Keratinocyte (primary cell): ENCODE measurements at regions not wholly inside any gene's neighbourhood (a gene's known extent, or its start where the extent isn't known, plus 50 kb on each side); places are given as distances from the start of the nearest gene placed in this dataset.

ENCODE experiments used
- EZH2 ChIP-seq: IDR thresholded peaks from one replicate; pipeline ENCODE4 v1.6.1; 2012; ENCODE audit warnings: inconsistent platforms, mild to moderate bottlenecking, low read length, moderate library complexity
- TF ChIP-seq, protein P1 (sequence below), 3 experiments: IDR thresholded peaks in 1 of 3; conservative IDR thresholded peaks in 1 of 3; optimal IDR thresholded peaks in 1 of 3; 2 replicates in 2 of 3; 3 replicates in 1 of 3; pipeline versions ENCODE3 to v1.5.1; 2011; ENCODE audit warnings: low read length in 3 of 3, mild to moderate bottlenecking in 3 of 3, moderate library complexity in 2 of 3, control low read depth in 1 of 3, inconsistent platforms in 1 of 3; ENCODE audit not compliant: insufficient read depth in 2 of 3; ENCODE audit errors: extremely low read depth in 1 of 3

DNA sequence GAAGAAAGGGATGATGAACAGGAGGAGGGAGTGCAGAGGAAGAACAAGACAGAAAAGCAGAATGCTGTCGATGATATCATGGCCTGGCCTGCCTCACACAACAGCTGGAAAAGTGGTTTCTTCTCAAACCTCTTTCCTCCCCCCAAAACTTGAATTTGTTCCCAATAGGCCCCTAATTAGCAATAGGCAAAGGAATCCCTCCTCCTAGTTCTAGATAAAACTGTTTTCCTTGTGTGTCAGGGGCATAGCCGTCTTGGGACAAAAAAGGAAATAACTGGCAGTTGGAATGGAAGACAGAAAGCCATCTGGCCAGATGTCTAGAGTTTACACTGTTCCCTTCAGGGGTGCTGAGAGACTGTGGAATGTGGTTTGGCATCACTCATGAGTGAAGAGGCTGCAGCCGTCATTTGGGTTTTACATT is 177.8 kb upstream of the C1QTNF7 start:
- TF ChIP-seq, protein P1, sequence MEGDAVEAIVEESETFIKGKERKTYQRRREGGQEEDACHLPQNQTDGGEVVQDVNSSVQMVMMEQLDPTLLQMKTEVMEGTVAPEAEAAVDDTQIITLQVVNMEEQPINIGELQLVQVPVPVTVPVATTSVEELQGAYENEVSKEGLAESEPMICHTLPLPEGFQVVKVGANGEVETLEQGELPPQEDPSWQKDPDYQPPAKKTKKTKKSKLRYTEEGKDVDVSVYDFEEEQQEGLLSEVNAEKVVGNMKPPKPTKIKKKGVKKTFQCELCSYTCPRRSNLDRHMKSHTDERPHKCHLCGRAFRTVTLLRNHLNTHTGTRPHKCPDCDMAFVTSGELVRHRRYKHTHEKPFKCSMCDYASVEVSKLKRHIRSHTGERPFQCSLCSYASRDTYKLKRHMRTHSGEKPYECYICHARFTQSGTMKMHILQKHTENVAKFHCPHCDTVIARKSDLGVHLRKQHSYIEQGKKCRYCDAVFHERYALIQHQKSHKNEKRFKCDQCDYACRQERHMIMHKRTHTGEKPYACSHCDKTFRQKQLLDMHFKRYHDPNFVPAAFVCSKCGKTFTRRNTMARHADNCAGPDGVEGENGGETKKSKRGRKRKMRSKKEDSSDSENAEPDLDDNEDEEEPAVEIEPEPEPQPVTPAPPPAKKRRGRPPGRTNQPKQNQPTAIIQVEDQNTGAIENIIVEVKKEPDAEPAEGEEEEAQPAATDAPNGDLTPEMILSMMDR (optimal IDR thresholded peaks at IDR 0.05 in 1 of 3, IDR thresholded peaks at IDR 0.05 in 1 of 3, conservative IDR thresholded peaks at IDR 0.05 in 1 of 3; ENCODE audit: extremely low read depth in 1 of 3, insufficient read depth in 2 of 3, low read length in 3 of 3): no peak
- TF ChIP-seq EZH2: no peak
